ENCODE measurements at regions not wholly inside any gene's neighbourhood (a gene's known extent, or its start where the extent isn't known, plus 50 kb on each side); places are given as distances from the start of the nearest gene placed in this dataset.

DNA sequence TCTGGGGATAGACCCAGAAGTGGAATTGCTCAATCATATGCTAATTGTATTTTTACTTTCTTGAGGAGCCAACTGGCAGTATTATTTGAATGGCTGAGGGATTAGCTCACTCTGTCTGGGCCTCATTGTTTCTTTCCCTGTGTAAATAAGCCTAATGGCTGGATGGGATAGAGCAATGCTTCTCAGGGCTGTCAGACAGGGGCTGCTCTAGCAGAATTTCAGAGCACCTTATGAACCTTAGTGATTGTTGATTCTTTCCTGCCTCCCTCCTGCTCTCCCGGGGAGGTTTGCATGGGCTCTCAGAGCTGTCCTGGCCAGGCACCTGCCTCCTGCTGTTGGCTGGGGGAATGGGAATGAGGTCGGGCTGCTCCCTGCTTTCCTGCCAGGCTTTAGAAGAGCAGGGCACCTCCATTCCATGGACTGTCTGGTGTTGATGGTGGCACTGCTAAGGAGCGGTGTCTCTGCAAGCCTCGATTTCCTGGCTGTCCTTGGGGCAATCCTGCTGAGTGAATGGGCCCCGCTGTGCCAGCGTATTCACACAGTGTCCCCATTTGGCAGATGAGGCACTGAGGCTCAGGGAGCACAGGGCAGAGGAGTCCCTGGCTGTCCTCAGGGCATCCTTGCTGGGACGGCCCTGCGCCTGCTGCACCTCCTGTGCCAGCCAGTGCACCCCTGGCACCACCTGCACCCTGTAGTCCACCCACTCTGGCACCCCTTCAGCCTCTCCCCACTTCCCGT lies 468.2 kb upstream of the HS6ST1 start:
- H3K4me1 ChIP-seq (ENCODE audit: control extremely low read depth in 1 of 4, control insufficient read depth in 4 of 4, insufficient read depth in 4 of 4, low read length in 3 of 4), result no peaks in the 10 kb centered on the region
- peaks cover 0 to 3% (median 0%) of the 10 kb centered on the region in 5 experiments for H3K9me3 ChIP-seq (ENCODE audit: control extremely low read depth in 1 of 5, control insufficient read depth in 4 of 5, insufficient read depth in 2 of 5, low read depth in 1 of 5, low read length in 4 of 5)
- ChIA-PET POLR2A (no interaction called here), CTCF (no interaction called here)
- DNase-seq, result no peak
- H3K27ac ChIP-seq (ENCODE audit: insufficient read depth in 1 of 2, low read depth in 1 of 2, low read length in 2 of 2, poor library complexity in 1 of 2, severe bottlenecking in 2 of 2), result no peak overlapping the region
- H3K4me3 ChIP-seq (ENCODE audit: control insufficient read depth in 1 of 7, extremely low read depth in 1 of 7, insufficient read depth in 4 of 7, low read depth in 2 of 7, low read length in 6 of 7), result no peak overlapping the region
- H3K36me3 ChIP-seq (ENCODE audit: control insufficient read depth in 4 of 4, insufficient read depth in 4 of 4, low read length in 3 of 4), result no peaks in the 10 kb centered on the region
- WGBS (ENCODE audit: insufficient coverage), result 95% methylated on average over 6 of the region's 9 CpGs
- H3K27me3 ChIP-seq (replicated peaks in 2 of 5; ENCODE audit: control insufficient read depth in 4 of 5, insufficient read depth in 5 of 5, low read length in 4 of 5), result peaks cover 0 to 2% (median 0%) of the 10 kb centered on the region in 5 experiments

DNA sequence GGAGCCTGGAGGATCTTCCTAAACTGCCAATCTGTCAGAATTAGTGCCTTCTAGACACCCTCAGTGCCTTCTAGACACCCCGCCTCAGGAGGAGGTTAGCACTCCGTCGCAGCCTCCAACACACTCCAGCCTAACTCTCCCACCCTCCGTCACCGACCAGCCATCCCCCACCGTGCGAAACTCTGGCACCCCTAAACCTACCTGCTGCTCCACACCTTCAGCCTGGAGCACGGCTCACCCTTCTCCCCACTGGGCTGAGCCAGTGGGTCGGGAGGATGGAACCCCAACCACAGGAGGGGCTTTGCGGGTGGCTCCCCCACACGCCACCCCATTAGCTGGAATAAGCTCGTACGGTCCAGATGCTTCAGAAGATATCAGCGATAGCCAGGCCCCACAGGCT lies 468.9 kb upstream of the HS6ST1 start:
- peaks cover 0 to 2% (median 0%) of the 10 kb centered on the region in 5 experiments for H3K27me3 ChIP-seq (replicated peaks in 2 of 5; ENCODE audit: control insufficient read depth in 4 of 5, insufficient read depth in 5 of 5, low read length in 4 of 5)
- ChIA-PET CTCF (no interaction called here), POLR2A (no interaction called here)
- peaks cover 0 to 3% (median 0%) of the 10 kb centered on the region in 5 experiments for H3K9me3 ChIP-seq (ENCODE audit: control extremely low read depth in 1 of 5, control insufficient read depth in 4 of 5, insufficient read depth in 2 of 5, low read depth in 1 of 5, low read length in 4 of 5)
- H3K4me1 ChIP-seq (ENCODE audit: control extremely low read depth in 1 of 4, control insufficient read depth in 4 of 4, insufficient read depth in 4 of 4, low read length in 3 of 4), result no peaks in the 10 kb centered on the region
- no peak overlapping the region for H3K27ac ChIP-seq (ENCODE audit: insufficient read depth in 1 of 2, low read depth in 1 of 2, low read length in 2 of 2, poor library complexity in 1 of 2, severe bottlenecking in 2 of 2)
- DNase-seq, result no peak
- no peaks in the 10 kb centered on the region for H3K36me3 ChIP-seq (ENCODE audit: control insufficient read depth in 4 of 4, insufficient read depth in 4 of 4, low read length in 3 of 4)
- 89% methylated on average over 13 of the region's 14 CpGs for WGBS (ENCODE audit: insufficient coverage)
- no peak overlapping the region for H3K4me3 ChIP-seq (ENCODE audit: control insufficient read depth in 1 of 7, extremely low read depth in 1 of 7, insufficient read depth in 4 of 7, low read depth in 2 of 7, low read length in 6 of 7)

DNA sequence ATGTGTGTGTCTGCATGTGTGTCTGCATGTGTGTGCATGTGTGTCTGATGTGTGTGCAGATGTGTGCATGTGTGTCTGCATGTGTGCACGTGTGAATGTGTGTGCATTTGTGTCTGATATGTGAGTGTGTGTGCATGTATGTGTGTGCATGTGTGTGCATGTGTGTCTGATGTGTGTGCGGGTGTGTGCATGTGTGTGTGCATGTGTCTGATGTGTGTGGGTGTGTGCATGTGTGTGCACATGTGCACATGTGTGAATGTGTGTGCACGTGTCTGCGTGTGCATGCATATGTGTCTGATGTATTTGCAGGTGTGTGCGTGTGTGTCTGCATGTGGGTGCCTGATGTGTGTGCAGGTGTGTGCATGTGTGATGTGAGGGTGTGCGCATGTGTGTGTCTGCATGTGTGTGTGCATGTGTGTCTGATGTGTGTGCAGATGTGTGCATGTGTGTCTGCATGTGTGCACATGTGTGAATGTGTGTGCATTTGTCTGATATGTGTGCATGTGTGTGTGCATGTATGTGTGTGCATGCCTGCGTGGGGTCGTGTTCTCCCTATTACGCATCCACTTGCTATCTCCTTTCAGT lies 470.1 kb upstream of the HS6ST1 start:
- Histone ChIP-seq H3K9me3 (ENCODE audit: control extremely low read depth in 1 of 5, control insufficient read depth in 4 of 5, insufficient read depth in 2 of 5, low read depth in 1 of 5, low read length in 4 of 5) (peaks cover 0 to 3% (median 0%) of the 10 kb centered on the region in 5 experiments), H3K27me3 (replicated peaks in 2 of 5; ENCODE audit: control insufficient read depth in 4 of 5, insufficient read depth in 5 of 5, low read length in 4 of 5) (peaks cover 0 to 2% (median 0%) of the 10 kb centered on the region in 5 experiments), H3K36me3 (ENCODE audit: control insufficient read depth in 4 of 4, insufficient read depth in 4 of 4, low read length in 3 of 4) (no peaks in the 10 kb centered on the region), H3K27ac (ENCODE audit: insufficient read depth in 1 of 2, low read depth in 1 of 2, low read length in 2 of 2, poor library complexity in 1 of 2, severe bottlenecking in 2 of 2) (no peak overlapping the region), H3K4me3 (ENCODE audit: control insufficient read depth in 1 of 7, extremely low read depth in 1 of 7, insufficient read depth in 4 of 7, low read depth in 2 of 7, low read length in 6 of 7) (no peak overlapping the region), H3K4me1 (ENCODE audit: control extremely low read depth in 1 of 4, control insufficient read depth in 4 of 4, insufficient read depth in 4 of 4, low read length in 3 of 4) (no peaks in the 10 kb centered on the region)
- POLR2A ChIA-PET, result no interaction called here
- no peak for DNase-seq
- 82% methylated on average over 9 of the region's 9 CpGs for WGBS (ENCODE audit: insufficient coverage)
- CTCF ChIA-PET, result no interaction called here

DNA sequence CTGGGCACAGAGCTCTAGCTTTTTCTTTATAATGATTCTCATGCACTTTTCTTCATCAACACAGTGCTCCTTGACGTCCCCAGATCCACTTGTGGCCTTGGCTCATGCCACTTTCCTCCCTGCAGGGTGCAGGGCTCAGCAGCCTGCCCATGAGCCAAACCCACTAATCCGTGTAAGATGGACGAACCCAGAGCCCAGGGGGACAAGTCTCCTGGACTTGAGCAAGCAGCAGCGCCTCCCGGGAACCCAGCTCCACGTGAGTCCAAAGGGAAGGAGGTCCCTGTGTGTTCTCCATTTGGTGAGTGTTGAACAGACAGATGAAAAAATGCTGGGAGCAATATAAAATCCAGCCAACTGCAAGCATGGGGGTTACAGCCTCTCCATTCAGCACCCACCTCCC lies 470.6 kb upstream of the HS6ST1 start:
- peaks cover 0 to 3% (median 0%) of the 10 kb centered on the region in 5 experiments for H3K9me3 ChIP-seq (ENCODE audit: control extremely low read depth in 1 of 5, control insufficient read depth in 4 of 5, insufficient read depth in 2 of 5, low read depth in 1 of 5, low read length in 4 of 5)
- H3K4me1 ChIP-seq (ENCODE audit: control extremely low read depth in 1 of 4, control insufficient read depth in 4 of 4, insufficient read depth in 4 of 4, low read length in 3 of 4), result no peaks in the 10 kb centered on the region
- CTCF ChIA-PET, result no interaction called here
- no peak for DNase-seq
- POLR2A ChIA-PET, result no interaction called here
- 94% methylated on average over 5 of the region's 6 CpGs for WGBS (ENCODE audit: insufficient coverage)
- H3K36me3 ChIP-seq (ENCODE audit: control insufficient read depth in 4 of 4, insufficient read depth in 4 of 4, low read length in 3 of 4), result no peaks in the 10 kb centered on the region
- H3K4me3 ChIP-seq (ENCODE audit: control insufficient read depth in 1 of 7, extremely low read depth in 1 of 7, insufficient read depth in 4 of 7, low read depth in 2 of 7, low read length in 6 of 7), result no peak overlapping the region
- H3K27me3 ChIP-seq (replicated peaks in 2 of 5; ENCODE audit: control insufficient read depth in 4 of 5, insufficient read depth in 5 of 5, low read length in 4 of 5), result peaks cover 0 to 2% (median 0%) of the 10 kb centered on the region in 5 experiments
- H3K27ac ChIP-seq (ENCODE audit: insufficient read depth in 1 of 2, low read depth in 1 of 2, low read length in 2 of 2, poor library complexity in 1 of 2, severe bottlenecking in 2 of 2), result no peak overlapping the region

DNA sequence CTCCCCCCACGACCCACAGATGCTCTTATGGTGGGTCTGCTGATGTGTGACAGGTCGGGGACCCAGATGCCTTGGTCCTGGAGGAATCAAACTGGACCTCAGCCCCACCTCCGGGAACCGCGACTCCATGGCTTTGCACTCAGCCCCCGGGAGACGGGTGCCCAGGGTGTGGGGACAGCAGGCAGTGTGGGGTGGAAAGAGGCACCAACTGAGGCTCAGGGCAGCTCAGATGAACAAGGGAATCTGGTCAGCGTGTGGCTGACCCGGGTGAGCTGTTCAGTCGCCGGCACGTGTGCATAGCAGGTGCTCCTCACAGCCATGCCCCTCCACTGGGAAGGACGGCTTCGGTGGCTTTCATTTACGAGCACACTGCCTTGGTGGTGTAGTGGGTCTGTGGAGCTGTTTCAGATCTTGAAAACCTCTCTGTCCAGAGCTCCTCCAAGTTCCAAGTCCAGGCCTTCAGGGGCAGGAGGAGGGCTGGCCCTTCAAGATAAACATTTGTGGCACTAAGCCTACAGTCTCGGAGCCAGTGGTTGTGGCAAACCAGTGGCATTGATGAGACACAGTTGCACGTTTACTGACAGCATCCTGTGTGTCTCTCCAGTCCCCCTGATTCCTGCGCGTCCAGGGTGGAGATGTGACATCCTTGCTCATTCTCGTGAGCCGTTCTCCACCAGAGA lies 471.2 kb upstream of the HS6ST1 start:
- WGBS (ENCODE audit: insufficient coverage), result 92% methylated on average over 17 of the region's 21 CpGs
- Histone ChIP-seq H3K4me1 (ENCODE audit: control extremely low read depth in 1 of 4, control insufficient read depth in 4 of 4, insufficient read depth in 4 of 4, low read length in 3 of 4) (no peaks in the 10 kb centered on the region), H3K4me3 (ENCODE audit: control insufficient read depth in 1 of 7, extremely low read depth in 1 of 7, insufficient read depth in 4 of 7, low read depth in 2 of 7, low read length in 6 of 7) (no peak overlapping the region), H3K36me3 (ENCODE audit: control insufficient read depth in 4 of 4, insufficient read depth in 4 of 4, low read length in 3 of 4) (no peaks in the 10 kb centered on the region), H3K27ac (ENCODE audit: insufficient read depth in 1 of 2, low read depth in 1 of 2, low read length in 2 of 2, poor library complexity in 1 of 2, severe bottlenecking in 2 of 2) (no peak overlapping the region), H3K27me3 (replicated peaks in 2 of 5; ENCODE audit: control insufficient read depth in 4 of 5, insufficient read depth in 5 of 5, low read length in 4 of 5) (peaks cover 0 to 2% (median 0%) of the 10 kb centered on the region in 5 experiments), H3K9me3 (ENCODE audit: control extremely low read depth in 1 of 5, control insufficient read depth in 4 of 5, insufficient read depth in 2 of 5, low read depth in 1 of 5, low read length in 4 of 5) (peaks cover 0 to 3% (median 0%) of the 10 kb centered on the region in 5 experiments)
- CTCF ChIA-PET, result no interaction called here
- no peak for DNase-seq
- POLR2A ChIA-PET, result no interaction called here

DNA sequence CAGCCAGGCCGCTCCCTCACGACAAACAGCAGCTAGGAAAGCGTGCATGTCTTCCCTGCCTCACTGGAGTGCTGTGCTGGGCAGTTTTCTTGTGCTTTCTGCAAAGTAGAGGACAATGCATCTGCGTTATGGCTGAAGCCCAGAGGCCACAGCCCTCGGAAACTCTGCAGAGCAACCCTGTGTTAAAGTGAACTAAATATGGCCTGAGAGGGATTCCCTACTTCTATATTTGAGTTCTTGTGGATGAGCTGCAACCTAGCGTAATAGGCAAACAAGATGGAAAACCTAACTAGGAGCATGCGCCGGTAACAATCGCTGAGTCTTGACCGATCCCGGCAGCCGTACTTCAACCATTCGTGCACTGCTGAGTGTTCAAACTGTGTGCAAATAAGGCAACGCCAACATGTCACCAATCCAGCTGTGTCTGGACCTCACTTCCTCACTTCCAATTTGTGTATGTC lies 471.9 kb upstream of the HS6ST1 start:
- ChIA-PET POLR2A (no interaction called here), CTCF (no interaction called here)
- no peak for DNase-seq
- peaks cover 0 to 2% (median 0%) of the 10 kb centered on the region in 5 experiments for H3K27me3 ChIP-seq (replicated peaks in 2 of 5; ENCODE audit: control insufficient read depth in 4 of 5, insufficient read depth in 5 of 5, low read length in 4 of 5)
- H3K4me1 ChIP-seq (ENCODE audit: control extremely low read depth in 1 of 4, control insufficient read depth in 4 of 4, insufficient read depth in 4 of 4, low read length in 3 of 4), result no peaks in the 10 kb centered on the region
- WGBS (ENCODE audit: insufficient coverage), result 88% methylated on average over 14 of the region's 14 CpGs
- no peaks in the 10 kb centered on the region for H3K36me3 ChIP-seq (ENCODE audit: control insufficient read depth in 4 of 4, insufficient read depth in 4 of 4, low read length in 3 of 4)
- no peak overlapping the region for H3K27ac ChIP-seq (ENCODE audit: insufficient read depth in 1 of 2, low read depth in 1 of 2, low read length in 2 of 2, poor library complexity in 1 of 2, severe bottlenecking in 2 of 2)
- H3K9me3 ChIP-seq (ENCODE audit: control extremely low read depth in 1 of 5, control insufficient read depth in 4 of 5, insufficient read depth in 2 of 5, low read depth in 1 of 5, low read length in 4 of 5), result peaks cover 0 to 3% (median 0%) of the 10 kb centered on the region in 5 experiments
- no peak overlapping the region for H3K4me3 ChIP-seq (ENCODE audit: control insufficient read depth in 1 of 7, extremely low read depth in 1 of 7, insufficient read depth in 4 of 7, low read depth in 2 of 7, low read length in 6 of 7)
